ENCODE measurements at regions not wholly inside any gene's neighbourhood (a gene's known extent, or its start where the extent isn't known, plus 50 kb on each side); places are given as distances from the start of the nearest gene placed in this dataset.

- no peak for TF ChIP-seq ARNT (IDR thresholded peaks at IDR 0.05)
- no peak for TF ChIP-seq HDGF (IDR thresholded peaks at IDR 0.05; ENCODE audit: borderline replicate concordance)
- no peak for TF ChIP-seq FOXM1 (IDR thresholded peaks at IDR 0.05; ENCODE audit: borderline replicate concordance)
- no peak for TF ChIP-seq ELF4 (IDR thresholded peaks at IDR 0.05)
- no peak for TF ChIP-seq BHLHE40 (IDR thresholded peaks at IDR 0.05; ENCODE audit: borderline replicate concordance)
- TF ChIP-seq L3MBTL2 (conservative IDR thresholded peaks at IDR 0.05): no peak
- TF ChIP-seq LEF1 (IDR thresholded peaks at IDR 0.05; ENCODE audit: borderline replicate concordance): no peak
- TF ChIP-seq NFRKB (IDR thresholded peaks at IDR 0.05): no peak
- TF ChIP-seq TARDBP (IDR thresholded peaks at IDR 0.05): no peak
- no peak for TF ChIP-seq PKNOX1 (IDR thresholded peaks at IDR 0.05)
- no peak for TF ChIP-seq FOXK2 (IDR thresholded peaks at IDR 0.05)
- TF ChIP-seq FOXA1 (IDR thresholded peaks at IDR 0.05): no peak
- no peak for TF ChIP-seq SUZ12 (IDR thresholded peaks at IDR 0.05)
- DNase-seq (ENCODE audit: extremely low spot score): no peak
- POLR2A ChIA-PET: no interaction called here
- CTCF ChIA-PET: no interaction called here
Measured at GRCh38 chr1:209041927-209042326, 541.6 kb upstream of the CAMK1G start.

- CTCF ChIA-PET: no interaction called here
- DNase-seq (ENCODE audit: extremely low spot score): no peak
- POLR2A ChIA-PET: no interaction called here
- TF ChIP-seq TARDBP (IDR thresholded peaks at IDR 0.05) (no peak), FOXM1 (IDR thresholded peaks at IDR 0.05; ENCODE audit: borderline replicate concordance) (no peak), SUZ12 (IDR thresholded peaks at IDR 0.05) (no peak), FOXK2 (IDR thresholded peaks at IDR 0.05) (no peak), L3MBTL2 (conservative IDR thresholded peaks at IDR 0.05) (no peak)
Measured at GRCh38 chr1:209042413-209042812, 541.1 kb upstream of the CAMK1G start.

- no peak for TF ChIP-seq SUZ12 (IDR thresholded peaks at IDR 0.05)
- TF ChIP-seq FOXK2 (IDR thresholded peaks at IDR 0.05): no peak
- TF ChIP-seq SP1 (IDR thresholded peaks at IDR 0.05): no peak
- no peak for TF ChIP-seq ELF4 (IDR thresholded peaks at IDR 0.05)
- no peak for TF ChIP-seq FOXM1 (IDR thresholded peaks at IDR 0.05; ENCODE audit: borderline replicate concordance)
- TF ChIP-seq HDGF (IDR thresholded peaks at IDR 0.05; ENCODE audit: borderline replicate concordance): no peak
- no peak for TF ChIP-seq TARDBP (IDR thresholded peaks at IDR 0.05)
- TF ChIP-seq CTBP1 (IDR thresholded peaks at IDR 0.05; ENCODE audit: borderline replicate concordance): no peak
- no peak for TF ChIP-seq FOXA1 (IDR thresholded peaks at IDR 0.05)
- no peak for TF ChIP-seq NFRKB (IDR thresholded peaks at IDR 0.05)
- TF ChIP-seq PKNOX1 (IDR thresholded peaks at IDR 0.05): no peak
- POLR2A ChIA-PET: no interaction called here
- no peak for DNase-seq (ENCODE audit: extremely low spot score)
- CTCF ChIA-PET: no interaction called here
Measured at GRCh38 chr1:209045331-209046057, 538.0 kb upstream of the CAMK1G start.

- no peak for TF ChIP-seq L3MBTL2 (conservative IDR thresholded peaks at IDR 0.05)
- TF ChIP-seq PKNOX1 (IDR thresholded peaks at IDR 0.05): no peak
- no peak for TF ChIP-seq TARDBP (IDR thresholded peaks at IDR 0.05)
- no peak for TF ChIP-seq FOXA1 (IDR thresholded peaks at IDR 0.05)
- no peak for TF ChIP-seq NFRKB (IDR thresholded peaks at IDR 0.05)
- no peak for TF ChIP-seq ZNF384 (IDR thresholded peaks at IDR 0.05)
- no peak for TF ChIP-seq FOXK2 (IDR thresholded peaks at IDR 0.05)
- no peak for TF ChIP-seq SP1 (IDR thresholded peaks at IDR 0.05)
- TF ChIP-seq BHLHE40 (IDR thresholded peaks at IDR 0.05; ENCODE audit: borderline replicate concordance): no peak
- no peak for TF ChIP-seq ELF4 (IDR thresholded peaks at IDR 0.05)
- TF ChIP-seq LEF1 (IDR thresholded peaks at IDR 0.05; ENCODE audit: borderline replicate concordance): no peak
- TF ChIP-seq FOXM1 (IDR thresholded peaks at IDR 0.05; ENCODE audit: borderline replicate concordance): no peak
- no peak for TF ChIP-seq ARNT (IDR thresholded peaks at IDR 0.05)
- no peak for TF ChIP-seq SUZ12 (IDR thresholded peaks at IDR 0.05)
- TF ChIP-seq HDGF (IDR thresholded peaks at IDR 0.05; ENCODE audit: borderline replicate concordance): no peak
- no peak for TF ChIP-seq CTBP1 (IDR thresholded peaks at IDR 0.05; ENCODE audit: borderline replicate concordance)
- DNase-seq (ENCODE audit: extremely low spot score): no peak
- POLR2A ChIA-PET: no interaction called here
- CTCF ChIA-PET: no interaction called here
Measured at GRCh38 chr1:209046058-209046417, 537.5 kb upstream of the CAMK1G start.

GRCh38 chr1:209046935-209047334, 536.6 kb upstream of the CAMK1G start:
- no peak for DNase-seq (ENCODE audit: extremely low spot score)
- ChIA-PET POLR2A (no interaction called here), CTCF (no interaction called here)
- TF ChIP-seq FOXK2 (IDR thresholded peaks at IDR 0.05) (no peak), NFRKB (IDR thresholded peaks at IDR 0.05) (no peak), FOXM1 (IDR thresholded peaks at IDR 0.05; ENCODE audit: borderline replicate concordance) (no peak), PKNOX1 (IDR thresholded peaks at IDR 0.05) (no peak), ZNF384 (IDR thresholded peaks at IDR 0.05) (no peak), SUZ12 (IDR thresholded peaks at IDR 0.05) (no peak), HDGF (IDR thresholded peaks at IDR 0.05; ENCODE audit: borderline replicate concordance) (no peak), TARDBP (IDR thresholded peaks at IDR 0.05) (no peak), ARNT (IDR thresholded peaks at IDR 0.05) (no peak), BHLHE40 (IDR thresholded peaks at IDR 0.05; ENCODE audit: borderline replicate concordance) (no peak), FOXA1 (IDR thresholded peaks at IDR 0.05) (no peak), LEF1 (IDR thresholded peaks at IDR 0.05; ENCODE audit: borderline replicate concordance) (no peak), ELF4 (IDR thresholded peaks at IDR 0.05) (no peak), SP1 (IDR thresholded peaks at IDR 0.05) (no peak), CTBP1 (IDR thresholded peaks at IDR 0.05; ENCODE audit: borderline replicate concordance) (no peak)
